ENCODE measurements at regions not wholly inside any gene's neighbourhood (a gene's known extent, or its start where the extent isn't known, plus 50 kb on each side); places are given as distances from the start of the nearest gene placed in this dataset.
A peak's percentile ranks its signal among the peaks of the same experiment; 100 is the strongest.

- Histone ChIP-seq H3K27me3 (no peaks in the 10 kb centered on the region), H3K4me2 (no peak overlapping the region), H3K4me3 (no peak overlapping the region), H2AFZ (replicated peaks) (no peak overlapping the region), H4K20me1 (ENCODE audit: low read depth) (no peaks in the 10 kb centered on the region), H3K9ac (no peak overlapping the region), H3K79me2 (ENCODE audit: low read depth) (no peaks in the 10 kb centered on the region), H3K4me1 (no peaks in the 10 kb centered on the region), H3K36me3 (no peaks in the 10 kb centered on the region), H3F3A (ENCODE audit: low read depth) (no peaks in the 10 kb centered on the region), H3K9me3 (ENCODE audit: low read depth) (no peaks in the 10 kb centered on the region), H3K27ac (no peak overlapping the region)
- Mint-ChIP-seq H3K4me1 (peaks cover 9% of the 10 kb centered on the region), H3K36me3 (no peaks in the 10 kb centered on the region), H3K9me3 (peaks cover 14% of the 10 kb centered on the region), H3K27ac (peak overlapping the region; percentile 25), H3K4me3 (no peak overlapping the region), H3K27me3 (ENCODE audit: insufficient read depth, low read depth) (peaks cover 18% of the 10 kb centered on the region)
- DNase-seq (ENCODE audit: low spot score): no peak
- no peak for TF ChIP-seq CTCF (IDR thresholded peaks at IDR 0.05)
- no peak for TF ChIP-seq EZH2 (IDR thresholded peaks at IDR 0.05)
- TF ChIP-seq EZH2phosphoT487 (IDR thresholded peaks at IDR 0.05): no peak
These were observed 434.7 kb downstream of the EIPR1 start for GRCh38 chr2:2942906-2943305.

DNA sequence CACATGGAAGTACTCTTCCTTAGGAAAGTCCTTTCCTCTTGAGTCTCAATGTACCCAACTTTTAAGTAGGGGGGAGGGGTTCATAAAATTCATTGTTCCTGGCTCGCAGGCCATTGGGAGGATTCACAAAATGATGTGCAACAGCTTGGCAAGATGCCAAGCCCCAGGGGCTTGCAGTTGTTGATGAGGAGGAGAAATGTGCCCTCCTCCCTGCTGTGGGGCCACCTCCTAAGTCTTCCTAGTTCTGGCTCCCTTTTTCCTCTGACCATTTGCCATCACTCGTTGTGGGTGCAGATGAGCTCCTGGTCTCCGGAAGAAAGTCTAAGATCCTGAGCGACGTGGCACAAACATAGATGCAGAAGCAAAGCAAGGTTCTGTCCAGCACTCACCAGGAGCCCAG is 435.4 kb downstream of the EIPR1 start:
- H3K9me3 Mint-ChIP-seq: peaks cover 17% of the 10 kb centered on the region

GRCh38 chr2:2941205-2941604 is 436.4 kb downstream of the EIPR1 start:
- Histone ChIP-seq H3K27ac (no peak overlapping the region), H2AFZ (replicated peaks) (no peak overlapping the region), H3K4me1 (no peaks in the 10 kb centered on the region), H3K9ac (no peak overlapping the region), H3K27me3 (no peaks in the 10 kb centered on the region), H3K4me2 (no peak overlapping the region), H3K36me3 (no peaks in the 10 kb centered on the region), H3K79me2 (ENCODE audit: low read depth) (no peaks in the 10 kb centered on the region), H3K4me3 (no peak overlapping the region), H3K9me3 (ENCODE audit: low read depth) (no peaks in the 10 kb centered on the region), H3F3A (ENCODE audit: low read depth) (no peaks in the 10 kb centered on the region), H4K20me1 (ENCODE audit: low read depth) (no peaks in the 10 kb centered on the region)
- TF ChIP-seq CTCF (IDR thresholded peaks at IDR 0.05): no peak
- no peak for TF ChIP-seq EZH2 (IDR thresholded peaks at IDR 0.05)
- H3K27me3 Mint-ChIP-seq (ENCODE audit: insufficient read depth, low read depth): peaks cover 25% of the 10 kb centered on the region
- H3K36me3 Mint-ChIP-seq: peaks cover 5% of the 10 kb centered on the region
- no peak overlapping the region for H3K27ac Mint-ChIP-seq
- no peak overlapping the region for H3K4me3 Mint-ChIP-seq
- peaks cover 9% of the 10 kb centered on the region for H3K4me1 Mint-ChIP-seq
- DNase-seq (ENCODE audit: low spot score): no peak
- H3K9me3 Mint-ChIP-seq: peaks cover 26% of the 10 kb centered on the region

More for the DNA sequence above, 435.4 kb downstream of the EIPR1 start:
- DNase-seq (ENCODE audit: low spot score): no peak
- Mint-ChIP-seq H3K27me3 (ENCODE audit: insufficient read depth, low read depth) (peaks cover 20% of the 10 kb centered on the region), H3K4me3 (no peak overlapping the region), H3K27ac (no peak overlapping the region), H3K4me1 (peaks cover 9% of the 10 kb centered on the region), H3K36me3 (peaks cover 1% of the 10 kb centered on the region)
- Histone ChIP-seq H3K36me3 (no peaks in the 10 kb centered on the region), H3F3A (ENCODE audit: low read depth) (no peaks in the 10 kb centered on the region), H2AFZ (replicated peaks) (no peak overlapping the region), H3K4me2 (no peak overlapping the region), H3K27ac (no peak overlapping the region), H3K79me2 (ENCODE audit: low read depth) (no peaks in the 10 kb centered on the region), H3K9ac (no peak overlapping the region), H3K9me3 (ENCODE audit: low read depth) (no peaks in the 10 kb centered on the region), H4K20me1 (ENCODE audit: low read depth) (no peaks in the 10 kb centered on the region), H3K27me3 (no peaks in the 10 kb centered on the region), H3K4me3 (no peak overlapping the region), H3K4me1 (no peaks in the 10 kb centered on the region)
- no peak for TF ChIP-seq EZH2 (IDR thresholded peaks at IDR 0.05)

DNA sequence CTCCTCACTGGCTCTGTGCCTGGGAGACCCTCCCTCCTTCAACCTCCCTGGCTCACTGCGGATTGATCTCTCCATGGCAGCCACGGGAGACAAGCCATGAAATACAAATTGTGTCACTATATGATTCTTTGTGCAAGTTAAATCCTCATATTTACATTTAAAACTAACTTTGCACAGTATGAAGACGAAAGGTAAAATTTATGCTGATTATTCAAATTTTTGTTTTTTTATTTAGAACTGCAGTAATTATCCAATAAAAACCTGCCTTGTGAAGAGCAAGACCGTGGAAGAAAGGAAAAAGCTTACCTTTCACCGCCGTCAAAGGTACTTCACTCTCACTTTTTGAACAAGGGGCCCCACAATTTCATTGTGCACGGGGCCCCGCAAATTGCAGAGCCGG is 436.9 kb downstream of the EIPR1 start:
- H2AFZ ChIP-seq (replicated peaks): no peak overlapping the region
- no peak overlapping the region for H3K4me2 ChIP-seq
- TF ChIP-seq EZH2phosphoT487 (IDR thresholded peaks at IDR 0.05) (no peak), CTCF (IDR thresholded peaks at IDR 0.05) (no peak), EZH2 (IDR thresholded peaks at IDR 0.05) (no peak)
- Mint-ChIP-seq H3K4me3 (no peak overlapping the region), H3K4me1 (peaks cover 9% of the 10 kb centered on the region), H3K27ac (no peak overlapping the region), H3K27me3 (ENCODE audit: insufficient read depth, low read depth) (peaks cover 25% of the 10 kb centered on the region), H3K36me3 (peaks cover 5% of the 10 kb centered on the region), H3K9me3 (peaks cover 27% of the 10 kb centered on the region)
- no peaks in the 10 kb centered on the region for H3K79me2 ChIP-seq (ENCODE audit: low read depth)
- H4K20me1 ChIP-seq (ENCODE audit: low read depth): no peaks in the 10 kb centered on the region
- no peak overlapping the region for H3K9ac ChIP-seq
- no peaks in the 10 kb centered on the region for H3K36me3 ChIP-seq
- H3K9me3 ChIP-seq (ENCODE audit: low read depth): no peaks in the 10 kb centered on the region
- no peaks in the 10 kb centered on the region for H3F3A ChIP-seq (ENCODE audit: low read depth)
- H3K4me3 ChIP-seq: no peak overlapping the region
- DNase-seq (ENCODE audit: low spot score): no peak
- no peak overlapping the region for H3K27ac ChIP-seq
- no peaks in the 10 kb centered on the region for H3K4me1 ChIP-seq
- no peaks in the 10 kb centered on the region for H3K27me3 ChIP-seq
